Muscle of leg (tissue), 3 donors: ENCODE measurements at regions not wholly inside any gene's neighbourhood (a gene's known extent, or its start where the extent isn't known, plus 50 kb on each side); places are given as distances from the start of the nearest gene placed in this dataset.

Experiments
- DNase-seq: peaks from one replicate; pipeline ENCODE4 v3.0.0; 2013
- H3K27ac ChIP-seq: one replicate; pipeline ENCODE4 v1.5.1; 2013; ENCODE audit warnings: mild to moderate bottlenecking, low read length, control low read depth
- H3K27me3 ChIP-seq: one replicate; pipeline ENCODE4 v1.6.1; 2013; ENCODE audit warnings: low read length; ENCODE audit not compliant: control insufficient read depth, insufficient read depth
- H3K36me3 ChIP-seq: one replicate; pipeline ENCODE4 v1.6.1; 2013; ENCODE audit warnings: low read length; ENCODE audit not compliant: control insufficient read depth, insufficient read depth
- H3K4me1 ChIP-seq: one replicate; pipeline ENCODE4 v1.6.1; 2013; ENCODE audit warnings: low read length; ENCODE audit not compliant: control insufficient read depth, insufficient read depth
- H3K4me3 ChIP-seq: one replicate; pipeline ENCODE4 v1.5.1; 2013; ENCODE audit warnings: low read length, control low read depth
- H3K9me3 ChIP-seq: replicated peaks from 2 replicates; pipeline ENCODE4 v1.6.1; 2013; ENCODE audit warnings: low read depth, low read length; ENCODE audit not compliant: control insufficient read depth
- WGBS: methylation state at CpG from one replicate; pipeline ENCODE4 v1.1.5; 2013; ENCODE audit warnings: missing lambda C conversion rate; ENCODE audit not compliant: insufficient coverage; 5-methylcytosine and 5-hydroxymethylcytosine counted together

DNA sequence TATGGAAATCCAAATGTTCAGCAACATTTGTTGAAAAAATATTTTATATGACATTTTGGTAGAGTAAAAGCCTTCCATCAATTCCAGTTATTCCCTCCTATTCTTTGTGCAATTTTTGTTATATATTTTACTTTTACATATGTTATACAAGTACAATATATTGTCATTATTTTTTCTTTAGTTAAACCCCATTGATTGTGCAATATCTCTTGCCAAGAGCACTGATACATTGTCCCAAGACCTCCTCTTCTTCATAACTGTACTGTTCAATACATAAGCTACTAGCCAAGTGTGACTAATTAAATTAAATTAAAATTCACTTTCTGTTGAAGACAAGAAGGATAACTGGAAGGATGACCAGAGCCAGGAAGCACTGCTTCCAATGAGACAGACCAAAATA is 527.5 kb downstream of the TMA16 start:
- Histone ChIP-seq H3K27ac (no peak overlapping the region), H3K4me1 (no peaks in the 10 kb centered on the region), H3K9me3 (peaks cover 9% of the 10 kb centered on the region), H3K36me3 (no peaks in the 10 kb centered on the region), H3K27me3 (no peaks in the 10 kb centered on the region), H3K4me3 (no peak overlapping the region)
- DNase-seq = no peak

DNA sequence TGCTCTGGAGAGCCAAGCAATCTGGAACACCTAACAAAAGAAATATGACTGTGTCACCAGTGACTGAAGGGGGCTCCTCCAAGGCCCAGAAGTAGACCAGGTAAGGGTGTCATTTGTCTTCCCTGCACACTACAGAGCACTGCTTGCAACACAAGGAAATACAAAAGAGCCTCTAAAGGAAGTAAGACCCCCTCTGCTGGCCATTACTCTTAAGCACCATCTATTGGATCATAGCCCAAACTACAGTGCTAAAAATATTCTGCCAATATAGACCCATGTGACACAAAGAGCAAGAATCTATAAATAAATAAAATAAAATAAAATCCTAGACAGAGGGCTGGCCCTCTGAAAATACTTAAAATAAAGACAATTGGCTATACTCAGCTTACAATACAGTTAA is 528.7 kb downstream of the TMA16 start:
- Histone ChIP-seq H3K4me3 (no peak overlapping the region), H3K4me1 (no peaks in the 10 kb centered on the region), H3K36me3 (no peaks in the 10 kb centered on the region), H3K9me3 (peaks cover 9% of the 10 kb centered on the region), H3K27me3 (no peaks in the 10 kb centered on the region), H3K27ac (no peak overlapping the region)
- DNase-seq = no peak

DNA sequence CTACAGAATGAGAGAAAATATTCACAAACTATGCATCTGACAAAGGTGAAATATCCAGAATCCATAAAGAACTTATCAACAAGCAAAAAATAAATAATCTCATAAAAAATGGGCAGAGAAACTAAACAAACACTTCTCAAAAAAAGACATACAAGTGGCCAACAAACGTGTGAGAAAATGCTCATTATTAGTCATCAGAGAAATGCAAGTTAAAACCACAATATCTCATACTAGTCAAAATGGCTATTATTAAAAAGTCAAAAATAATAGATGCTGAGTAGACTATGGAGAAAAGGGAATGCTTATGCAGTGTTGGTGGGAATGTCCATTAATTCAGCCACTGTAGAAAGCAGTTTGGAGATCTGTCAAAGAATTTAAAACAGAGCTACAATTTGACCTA is 533.3 kb downstream of the TMA16 start:
- Histone ChIP-seq H3K4me3 (no peak overlapping the region), H3K36me3 (no peaks in the 10 kb centered on the region), H3K27me3 (no peaks in the 10 kb centered on the region), H3K9me3 (peaks cover 8% of the 10 kb centered on the region), H3K4me1 (no peaks in the 10 kb centered on the region), H3K27ac (no peak overlapping the region)
- no peak for DNase-seq
- WGBS = no CpG with 5 or more reads among the region's 1 CpG

DNA sequence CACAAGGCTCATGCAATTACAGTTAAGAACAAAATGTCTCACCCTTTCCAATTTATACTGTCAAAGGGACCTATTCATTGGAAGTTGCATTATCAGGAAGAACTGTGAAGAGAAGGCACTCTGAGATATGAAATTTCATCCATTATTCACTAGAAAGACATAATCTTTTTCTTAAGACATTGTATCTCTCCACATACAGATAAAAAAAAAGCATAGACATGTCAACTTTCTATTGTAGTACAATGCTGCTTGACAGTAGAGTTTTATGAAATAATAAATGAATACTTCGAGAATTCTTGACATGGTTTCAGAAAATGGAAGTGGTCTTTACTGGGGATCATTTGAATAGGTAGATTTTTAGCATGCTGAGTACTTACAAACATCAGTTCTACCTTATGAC is 545.0 kb downstream of the TMA16 start:
- Histone ChIP-seq H3K4me3 (no peak overlapping the region), H3K27me3 (no peaks in the 10 kb centered on the region), H3K4me1 (no peaks in the 10 kb centered on the region), H3K9me3 (peaks cover 12% of the 10 kb centered on the region), H3K36me3 (no peaks in the 10 kb centered on the region), H3K27ac (no peak overlapping the region)
- no CpG with 5 or more reads among the region's 1 CpG for WGBS
- DNase-seq = no peak

DNA sequence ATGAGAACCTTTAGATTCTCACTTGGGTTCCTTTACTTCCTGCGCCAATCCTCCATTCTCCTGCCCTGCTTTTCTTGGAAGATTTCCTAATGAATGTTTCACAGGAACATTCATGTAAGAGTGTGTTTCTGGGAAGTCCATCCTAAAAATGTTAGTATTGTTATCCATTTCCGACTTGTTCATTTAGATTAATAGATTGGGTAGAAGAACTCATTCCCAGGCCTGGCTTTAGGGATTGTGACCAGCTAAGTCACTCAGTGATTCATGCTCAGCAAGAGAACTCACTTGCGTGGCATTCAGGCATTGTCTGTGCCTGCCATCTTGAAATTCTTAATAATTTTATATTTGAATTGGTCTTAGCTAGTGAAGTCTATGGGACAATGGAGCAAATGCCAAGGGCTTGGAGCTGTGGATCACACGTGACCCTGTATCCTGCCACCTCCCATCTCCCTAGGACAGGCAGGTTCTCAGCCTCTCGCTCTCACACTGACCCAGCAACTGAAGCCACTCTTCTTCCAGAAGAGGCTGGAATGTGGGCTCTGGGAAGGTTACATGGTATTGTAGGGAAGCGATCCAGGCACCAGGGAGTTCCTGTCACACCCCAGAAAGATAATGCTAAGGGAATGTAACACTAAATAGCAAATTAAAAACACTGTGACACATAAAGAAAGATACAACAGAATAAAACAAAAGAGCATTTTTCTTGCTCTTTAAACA is 562.1 kb downstream of the TMA16 start:
- no peaks in the 10 kb centered on the region for H3K4me1 ChIP-seq
- H3K9me3 ChIP-seq = no peaks in the 10 kb centered on the region
- H3K36me3 ChIP-seq = no peaks in the 10 kb centered on the region
- 87% methylated on average over 2 of the region's 6 CpGs for WGBS
- no peaks in the 10 kb centered on the region for H3K27me3 ChIP-seq
- no peak overlapping the region for H3K27ac ChIP-seq
- no peak for DNase-seq
- H3K4me3 ChIP-seq = no peak overlapping the region

DNA sequence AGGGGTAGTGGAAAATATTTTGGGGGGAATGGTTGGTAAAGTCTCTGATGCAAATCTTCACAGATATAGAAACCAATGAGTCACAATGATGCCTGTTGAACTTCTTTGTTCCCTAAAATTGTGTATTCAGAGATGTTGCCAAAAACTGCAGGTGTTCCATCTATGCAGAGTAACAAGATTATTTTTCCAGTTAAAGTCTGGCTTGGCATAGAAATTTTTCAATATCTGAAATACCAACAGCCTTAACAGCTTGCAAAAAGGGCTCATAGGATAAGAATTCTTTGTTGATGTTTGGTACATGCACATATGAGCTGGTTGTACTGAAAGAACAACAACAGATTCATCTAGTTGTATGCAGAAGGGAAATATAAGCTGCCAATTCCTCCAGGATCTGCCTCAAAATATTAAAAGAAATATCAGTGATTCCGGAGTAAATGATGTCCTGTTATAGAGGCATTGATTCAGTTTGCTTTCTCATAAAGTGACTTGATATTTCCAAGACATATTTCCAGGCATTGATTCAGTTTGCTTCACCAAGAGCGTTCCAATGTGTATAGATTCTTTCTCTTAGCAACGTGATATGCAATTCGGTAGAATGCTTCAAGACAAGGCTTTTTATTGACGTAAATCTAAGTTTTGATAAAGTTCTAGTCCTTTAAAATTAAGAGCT is 564.4 kb downstream of the TMA16 start:
- peak; percentile 55 for DNase-seq
- H3K9me3 ChIP-seq = no peaks in the 10 kb centered on the region
- H3K36me3 ChIP-seq = no peaks in the 10 kb centered on the region
- no peak overlapping the region for H3K27ac ChIP-seq
- WGBS = no CpG with 5 or more reads among the region's 5 CpGs
- no peaks in the 10 kb centered on the region for H3K4me1 ChIP-seq
- no peaks in the 10 kb centered on the region for H3K27me3 ChIP-seq
- no peak overlapping the region for H3K4me3 ChIP-seq

DNA sequence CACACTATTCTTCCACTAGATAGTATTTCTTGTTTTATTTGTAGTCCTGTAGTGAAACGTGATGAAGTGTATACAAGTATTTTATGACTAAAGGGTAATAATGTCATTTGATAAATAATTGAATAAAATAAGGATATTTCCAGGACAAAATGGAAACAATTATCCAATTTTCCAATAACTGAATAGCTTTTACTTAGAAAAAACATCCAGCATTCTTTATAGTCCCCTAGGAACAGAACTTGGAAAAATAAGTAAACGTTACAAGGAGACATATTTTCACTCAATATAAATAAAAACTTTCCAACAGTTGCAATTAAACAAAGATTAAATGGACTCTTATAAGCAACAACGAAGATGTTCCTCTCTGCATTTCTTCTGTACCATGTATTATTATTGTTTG is 566.0 kb downstream of the TMA16 start:
- no peak overlapping the region for H3K27ac ChIP-seq
- H3K4me1 ChIP-seq = no peaks in the 10 kb centered on the region
- peak; percentile 60 for DNase-seq
- H3K27me3 ChIP-seq = no peaks in the 10 kb centered on the region
- H3K36me3 ChIP-seq = no peaks in the 10 kb centered on the region
- no peak overlapping the region for H3K4me3 ChIP-seq
- no CpG with 5 or more reads among the region's 3 CpGs for WGBS
- no peaks in the 10 kb centered on the region for H3K9me3 ChIP-seq

DNA sequence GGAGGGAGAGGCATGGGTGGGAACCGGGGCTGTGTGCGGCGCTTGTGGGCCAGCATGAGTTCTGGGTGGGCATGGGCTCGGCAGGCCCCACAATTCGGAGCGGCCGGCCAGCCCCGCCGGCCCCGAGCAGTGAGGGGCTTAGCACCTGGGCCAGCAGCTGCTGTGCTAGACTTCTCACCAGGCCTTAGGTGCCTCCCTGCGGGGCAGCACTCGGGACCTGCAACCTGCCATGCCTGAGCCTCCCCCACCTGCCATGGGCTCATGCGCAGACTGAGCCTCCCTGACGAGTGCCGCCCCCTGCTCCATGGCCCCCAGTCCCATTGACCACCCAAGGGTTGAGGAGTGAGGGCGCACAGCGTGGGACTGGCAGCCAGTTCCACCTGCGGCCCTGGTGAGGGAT is 573.9 kb downstream of the TMA16 start:
- no peak overlapping the region for H3K27ac ChIP-seq
- no peaks in the 10 kb centered on the region for H3K27me3 ChIP-seq
- H3K9me3 ChIP-seq = peaks cover 13% of the 10 kb centered on the region
- H3K36me3 ChIP-seq = no peaks in the 10 kb centered on the region
- DNase-seq = no peak
- no peaks in the 10 kb centered on the region for H3K4me1 ChIP-seq
- no peak overlapping the region for H3K4me3 ChIP-seq
- 92% methylated on average over 15 of the region's 18 CpGs for WGBS

DNA sequence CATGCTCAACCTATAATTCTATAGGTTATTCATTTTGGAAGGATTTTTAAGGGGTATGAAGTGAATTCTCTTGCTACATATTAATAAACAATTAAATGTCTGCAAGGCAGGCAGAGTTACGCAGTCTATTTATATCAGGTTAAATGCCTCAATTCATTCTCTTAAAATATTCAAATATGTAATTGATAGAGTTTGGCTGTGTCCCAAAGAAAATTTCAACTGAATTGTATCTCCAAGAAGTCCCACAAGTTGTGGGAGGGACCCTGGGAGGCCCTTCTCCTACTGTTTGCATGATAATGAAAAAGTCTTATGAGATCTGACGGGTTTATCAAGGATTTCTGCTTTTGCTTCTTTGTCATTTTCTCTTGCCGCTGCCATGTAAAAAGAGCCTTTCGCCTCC is 576.1 kb downstream of the TMA16 start:
- Histone ChIP-seq H3K4me3 (no peak overlapping the region), H3K36me3 (no peaks in the 10 kb centered on the region), H3K27me3 (no peaks in the 10 kb centered on the region), H3K9me3 (peaks cover 13% of the 10 kb centered on the region), H3K27ac (no peak overlapping the region), H3K4me1 (no peaks in the 10 kb centered on the region)
- 93% methylated on average over 3 of the region's 4 CpGs for WGBS
- no peak for DNase-seq

DNA sequence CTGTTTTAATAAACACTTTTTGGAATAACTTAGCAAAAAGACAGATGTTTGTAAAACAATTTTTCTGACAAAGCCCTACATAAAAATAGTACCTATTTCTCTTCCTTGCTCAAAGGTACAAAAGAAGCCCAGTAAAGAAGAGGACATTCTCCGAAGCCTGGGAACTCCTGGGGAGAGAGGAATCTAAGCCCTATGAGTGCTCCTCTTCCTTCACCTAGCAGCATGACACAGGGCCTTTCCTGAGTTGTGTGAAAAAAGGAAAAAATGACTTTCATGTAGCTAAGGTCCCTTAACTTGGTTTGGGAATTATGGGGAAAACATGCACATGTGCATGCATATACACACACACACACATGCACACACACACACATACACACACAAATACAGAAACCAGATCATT is 586.9 kb downstream of the TMA16 start:
- Histone ChIP-seq H3K27ac (no peak overlapping the region), H3K36me3 (no peaks in the 10 kb centered on the region), H3K27me3 (no peaks in the 10 kb centered on the region), H3K9me3 (no peaks in the 10 kb centered on the region), H3K4me1 (no peaks in the 10 kb centered on the region), H3K4me3 (no peak overlapping the region)
- whole genome bisulfite sequencing = no CpG with 5 or more reads among the region's 1 CpG
- no peak for DNase-seq

DNA sequence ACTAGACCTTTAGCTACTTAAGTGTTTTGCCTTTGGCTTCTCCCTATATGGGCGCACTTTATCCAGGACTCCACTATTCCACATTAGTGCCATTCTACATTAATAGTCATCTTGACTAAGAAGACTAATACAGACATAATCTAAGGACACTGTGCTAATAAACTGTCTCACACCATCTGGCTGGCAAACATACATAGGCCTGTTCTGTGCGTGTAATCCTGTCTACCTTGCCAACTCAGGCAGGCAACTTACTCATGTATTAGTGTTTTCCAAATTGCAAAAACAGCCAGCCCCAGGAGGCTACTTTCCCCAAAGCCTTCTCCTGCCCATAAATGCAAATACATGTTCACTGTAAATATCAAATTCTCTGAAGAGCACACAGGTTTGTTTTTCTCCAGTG is 587.3 kb downstream of the TMA16 start:
- Histone ChIP-seq H3K4me3 (no peak overlapping the region), H3K27ac (no peak overlapping the region), H3K4me1 (no peaks in the 10 kb centered on the region), H3K9me3 (no peaks in the 10 kb centered on the region), H3K36me3 (no peaks in the 10 kb centered on the region), H3K27me3 (no peaks in the 10 kb centered on the region)
- 76% methylated on average over 2 of the region's 2 CpGs for WGBS
- no peak for DNase-seq
